Gastroesophageal sphincter (tissue), 4 donors: ENCODE measurements at regions not wholly inside any gene's neighbourhood (a gene's known extent, or its start where the extent isn't known, plus 50 kb on each side); places are given as distances from the start of the nearest gene placed in this dataset.

ENCODE experiments used
- ATAC-seq: fragments of 150-250 bp; one replicate; pipeline ENCODE4 v1.9.1; 2016; ENCODE audit warnings: mild to moderate bottlenecking, moderate library complexity
- H3K27ac ChIP-seq, 4 donors: fragments of 200-600 bp; sonication (generic) in 3 of 4; 1 replicate in 3 of 4; 2 replicates in 1 of 4; pipeline ENCODE4 v1.5.1; 2016 to 2019
- H3K27me3 ChIP-seq: fragments of 200-600 bp; sonication (generic); one replicate; pipeline ENCODE4 v1.5.1; 2019
- H3K36me3 ChIP-seq, 2 donors: fragments of 200-600 bp; sonication (generic); one replicate each; pipeline ENCODE4 v1.5.1; 2019; ENCODE audit warnings: control low read depth in 1 of 2
- H3K4me1 ChIP-seq, 3 donors: fragments of 200-600 bp; sonication (generic); 1 replicate in 2 of 3; 2 replicates in 1 of 3; pipeline ENCODE4 v1.5.1; 2016 to 2019; ENCODE audit warnings: control low read depth in 2 of 3
- H3K4me3 ChIP-seq, 2 donors: fragments of 200-600 bp; sonication (generic); one replicate each; pipeline ENCODE4 v1.5.1; 2019; ENCODE audit warnings: mild to moderate bottlenecking in 1 of 2, moderate library complexity in 1 of 2
- H3K9me3 ChIP-seq, 3 donors: fragments of 200-600 bp; sonication (generic); one replicate each; pipeline ENCODE4 v1.5.1; 2017 to 2019; ENCODE audit warnings: control low read depth in 2 of 3
- CTCF ChIP-seq, 4 experiments: fragments of 200-600 bp in 2 of 4; fragments of 450-650 bp in 2 of 4; sonication (generic) in 1 of 4; IDR thresholded peaks; one replicate each; pipeline ENCODE4 v1.5.1; 2017 to 2019; ENCODE audit warnings: antibody characterized with exemption in 4 of 4, mild to moderate bottlenecking in 2 of 4, moderate library complexity in 2 of 4
- EP300 ChIP-seq: sonication (generic); formaldehyde crosslinking; IDR thresholded peaks from one replicate; pipeline ENCODE4 v1.6.1; 2017; ENCODE audit warnings: antibody characterized with exemption, mild to moderate bottlenecking
- POLR2A ChIP-seq, 2 donors: fragments of 450-650 bp; IDR thresholded peaks; one replicate each; pipeline ENCODE4 v1.6.1; 2017; ENCODE audit warnings: antibody characterized with exemption in 2 of 2, mild to moderate bottlenecking in 2 of 2, moderate library complexity in 1 of 2
- POLR2AphosphoS5 ChIP-seq: sonication (generic); formaldehyde crosslinking; IDR thresholded peaks from one replicate; pipeline ENCODE4 v1.6.1; 2017; ENCODE audit warnings: antibody characterized with exemption
- WGBS, 2 donors: methylation state at CpG; one replicate each; pipeline ENCODE4 v1.1.5; 2018; ENCODE audit warnings: low coverage in 1 of 2; 5-methylcytosine and 5-hydroxymethylcytosine counted together

DNA sequence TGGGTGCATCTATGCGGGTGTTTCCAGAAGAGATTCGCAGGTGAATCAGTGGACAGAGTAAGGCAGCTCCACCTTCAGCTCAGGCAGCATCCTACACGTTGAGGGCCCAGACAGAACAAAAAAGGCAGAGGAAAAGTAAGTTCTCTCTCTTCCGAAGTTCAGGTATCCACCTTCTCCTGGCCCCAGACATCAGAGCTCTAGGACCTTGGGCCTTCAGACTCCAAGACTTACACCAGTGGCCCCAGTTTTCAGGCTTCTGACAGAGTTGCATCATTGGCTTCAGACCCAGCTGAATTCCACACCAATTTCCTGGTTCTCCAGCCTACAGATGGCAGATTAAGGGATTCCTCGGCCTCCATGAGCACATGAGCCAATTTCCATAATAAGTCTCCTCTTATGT, 102.2 kb upstream of the GPR26 start:
- Histone ChIP-seq H3K27ac (no peak overlapping the region), H3K27me3 (peaks cover 42% of the 10 kb centered on the region), H3K4me1 (peaks cover 0 to 3% (median 0%) of the 10 kb centered on the region in 3 donors), H3K36me3 (no peaks in the 10 kb centered on the region), H3K9me3 (no peaks in the 10 kb centered on the region), H3K4me3 (no peak overlapping the region)
- WGBS, 2 donors: 68 to 100% methylated on average over 2 to 5 of the region's 5 CpGs
- TF ChIP-seq CTCF (IDR thresholded peaks at IDR 0.05): no peak
- no peak for TF ChIP-seq POLR2AphosphoS5
- no peak for TF ChIP-seq EP300
- no peak for TF ChIP-seq POLR2A (IDR thresholded peaks at IDR 0.05)
- no peak for ATAC-seq

GRCh38 chr10:123564631-123565030, 101.5 kb upstream of the GPR26 start:
- no peak for TF ChIP-seq CTCF (IDR thresholded peaks at IDR 0.05)
- no peak for TF ChIP-seq EP300
- TF ChIP-seq POLR2A (IDR thresholded peaks at IDR 0.05): no peak
- no peak for TF ChIP-seq POLR2AphosphoS5
- Histone ChIP-seq H3K4me1 (no peaks in the 10 kb centered on the region), H3K27ac (no peak overlapping the region), H3K36me3 (no peaks in the 10 kb centered on the region), H3K4me3 (no peak overlapping the region), H3K9me3 (no peaks in the 10 kb centered on the region), H3K27me3 (peaks cover 48% of the 10 kb centered on the region)
- no peak for ATAC-seq
- 80 to 93% methylated on average over 2 to 4 of the region's 4 CpGs for WGBS, 2 donors

GRCh38 chr10:123565691-123566660, 100.2 kb upstream of the GPR26 start:
- no peak overlapping the region for H3K27ac ChIP-seq
- no peak for TF ChIP-seq EP300
- no peak for TF ChIP-seq CTCF (IDR thresholded peaks at IDR 0.05)
- TF ChIP-seq POLR2A (IDR thresholded peaks at IDR 0.05): no peak
- no peak for TF ChIP-seq POLR2AphosphoS5
- no peaks in the 10 kb centered on the region for H3K36me3 ChIP-seq
- H3K9me3 ChIP-seq: no peaks in the 10 kb centered on the region
- peaks cover 51% of the 10 kb centered on the region for H3K27me3 ChIP-seq
- H3K4me3 ChIP-seq: no peak overlapping the region
- 73 to 89% methylated on average over 7 to 10 of the region's 14 CpGs for WGBS, 2 donors
- ATAC-seq: no peak
- H3K4me1 ChIP-seq: no peaks in the 10 kb centered on the region

- no peak for TF ChIP-seq POLR2AphosphoS5
- no peak for TF ChIP-seq EP300
- TF ChIP-seq CTCF (IDR thresholded peaks at IDR 0.05): no peak
- no peak for TF ChIP-seq POLR2A (IDR thresholded peaks at IDR 0.05)
- Histone ChIP-seq H3K36me3 (no peaks in the 10 kb centered on the region), H3K27ac (no peak overlapping the region), H3K4me3 (no peak overlapping the region), H3K4me1 (no peaks in the 10 kb centered on the region), H3K27me3 (peaks cover 67% of the 10 kb centered on the region), H3K9me3 (no peaks in the 10 kb centered on the region)
- 81 to 92% methylated on average over 5 to 7 of the region's 21 CpGs for WGBS, 2 donors
- ATAC-seq: no peak
Observed at GRCh38 chr10:123567984-123568739, 98.0 kb upstream of the GPR26 start.
